Ramos (cell line): ENCODE measurements at regions not wholly inside any gene's neighbourhood (a gene's known extent, or its start where the extent isn't known, plus 50 kb on each side); places are given as distances from the start of the nearest gene placed in this dataset.
"Not testable (repeated sequence)": the region's sequence is repeated elsewhere in the genome, so short reads cannot be mapped to it uniquely, and the experiment has no call there.

ENCODE experiments used
- in situ Hi-C: fragments of 300-500 bp; cut with MboI; formaldehyde crosslinking; loops from one replicate; pipeline ENCODE4 v1.14.3; 2022; ENCODE audit warnings: low sequenced_read_pairs; ENCODE audit not compliant: unreplicated experiment

GRCh38 chr2:176852667-176853066, 359.9 kb upstream of the HNRNPA3 start:
- in situ Hi-C loops: no loop called here

GRCh38 chr2:176854062-176854461, 358.5 kb upstream of the HNRNPA3 start:
- in situ Hi-C loops: no loop called here

GRCh38 chr2:176854878-176855277, 357.7 kb upstream of the HNRNPA3 start:
- in situ Hi-C loops: no loop called here

- in situ Hi-C loops: no loop called here
Measured at GRCh38 chr2:176856683-176857082, 355.9 kb upstream of the HNRNPA3 start.

GRCh38 chr2:176865336-176865735, 347.3 kb upstream of the HNRNPA3 start:
- in situ Hi-C loops: no loop called here

GRCh38 chr2:176872406-176872805, 340.2 kb upstream of the HNRNPA3 start:
- in situ Hi-C loops: no loop called here

GRCh38 chr2:176873403-176873802, 339.2 kb upstream of the HNRNPA3 start:
- in situ Hi-C loops: no loop called here

- in situ Hi-C loops: no loop called here
Measured at GRCh38 chr2:176876493-176877103, 336.0 kb upstream of the HNRNPA3 start.

- in situ Hi-C loops: no loop called here
Measured at GRCh38 chr2:176879426-176879995, 333.1 kb upstream of the HNRNPA3 start.

GRCh38 chr2:176882045-176882444, 330.5 kb upstream of the HNRNPA3 start:
- in situ Hi-C loops: not testable (repeated sequence)

- in situ Hi-C loops: no loop called here
Measured at GRCh38 chr2:176885001-176885643, 327.5 kb upstream of the HNRNPA3 start.

- in situ Hi-C loops: no loop called here
Measured at GRCh38 chr2:176885661-176886060, 326.9 kb upstream of the HNRNPA3 start.

GRCh38 chr2:176891105-176891504, 321.5 kb upstream of the HNRNPA3 start:
- in situ Hi-C loops: no loop called here

- in situ Hi-C loops: no loop called here
Measured at GRCh38 chr2:176891857-176892256, 320.7 kb upstream of the HNRNPA3 start.

GRCh38 chr2:176892676-176893226, 319.8 kb upstream of the HNRNPA3 start:
- in situ Hi-C loops: no loop called here

GRCh38 chr2:176895158-176895557, 317.4 kb upstream of the HNRNPA3 start:
- in situ Hi-C loops: no loop called here

- in situ Hi-C loops: no loop called here
Measured at GRCh38 chr2:176902454-176902853, 310.1 kb upstream of the HNRNPA3 start.

- in situ Hi-C loops: not testable (repeated sequence)
Measured at GRCh38 chr2:176904053-176904452, 308.5 kb upstream of the HNRNPA3 start.

GRCh38 chr2:176907341-176907740, 305.3 kb upstream of the HNRNPA3 start:
- in situ Hi-C loops: no loop called here

- in situ Hi-C loops: no loop called here
Measured at GRCh38 chr2:176910828-176911227, 301.8 kb upstream of the HNRNPA3 start.

- in situ Hi-C loops: no loop called here
Measured at GRCh38 chr2:176913955-176914354, 298.6 kb upstream of the HNRNPA3 start.

- in situ Hi-C loops: no loop called here
Measured at GRCh38 chr2:176914371-176914770, 298.2 kb upstream of the HNRNPA3 start.
